ENCODE measurements at regions not wholly inside any gene's neighbourhood (a gene's known extent, or its start where the extent isn't known, plus 50 kb on each side); places are given as distances from the start of the nearest gene placed in this dataset.

DNA sequence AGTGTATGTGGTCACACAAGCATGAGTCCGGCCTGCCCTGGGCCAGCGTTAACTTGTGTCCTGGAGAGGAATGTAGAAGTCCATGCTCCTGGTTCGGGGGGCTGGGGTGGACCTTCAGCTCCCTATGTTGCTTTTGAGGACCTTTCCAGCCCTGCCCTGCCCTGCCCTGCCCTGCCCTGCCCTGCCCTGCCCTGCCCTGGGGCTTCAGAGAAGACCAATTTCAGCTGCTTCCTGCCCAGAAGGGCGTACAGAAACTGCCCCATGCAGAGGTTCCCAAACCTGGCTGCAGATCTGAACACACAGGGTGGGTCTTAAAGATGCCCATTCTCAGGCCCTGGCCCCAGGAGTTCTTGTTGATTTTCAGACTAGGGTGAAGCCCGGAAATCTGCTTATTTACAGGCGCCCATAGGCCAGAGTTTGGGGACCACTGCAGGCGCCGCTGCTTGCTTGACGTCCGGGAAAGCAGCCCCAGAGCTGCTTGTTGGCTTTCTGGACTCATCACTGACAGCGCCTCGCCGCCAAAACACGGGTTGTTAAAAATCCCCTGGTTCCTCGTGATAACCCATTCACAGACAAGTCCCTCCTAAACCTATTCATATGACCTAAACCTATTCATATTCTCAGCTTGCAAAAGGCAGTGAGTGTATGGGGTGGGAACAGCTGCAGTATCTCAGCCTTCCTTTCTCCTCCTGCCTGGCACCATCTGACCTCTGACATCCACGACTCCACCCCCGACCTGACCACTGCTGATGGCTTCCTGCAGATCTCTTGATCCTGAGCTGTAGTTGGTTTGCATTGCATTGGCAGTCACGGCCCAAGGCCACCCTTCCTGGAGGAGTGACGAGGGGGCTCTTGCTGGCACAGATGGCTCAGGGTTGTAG is 198.3 kb downstream of the GLI2 start:
- no peak for DNase-seq

DNA sequence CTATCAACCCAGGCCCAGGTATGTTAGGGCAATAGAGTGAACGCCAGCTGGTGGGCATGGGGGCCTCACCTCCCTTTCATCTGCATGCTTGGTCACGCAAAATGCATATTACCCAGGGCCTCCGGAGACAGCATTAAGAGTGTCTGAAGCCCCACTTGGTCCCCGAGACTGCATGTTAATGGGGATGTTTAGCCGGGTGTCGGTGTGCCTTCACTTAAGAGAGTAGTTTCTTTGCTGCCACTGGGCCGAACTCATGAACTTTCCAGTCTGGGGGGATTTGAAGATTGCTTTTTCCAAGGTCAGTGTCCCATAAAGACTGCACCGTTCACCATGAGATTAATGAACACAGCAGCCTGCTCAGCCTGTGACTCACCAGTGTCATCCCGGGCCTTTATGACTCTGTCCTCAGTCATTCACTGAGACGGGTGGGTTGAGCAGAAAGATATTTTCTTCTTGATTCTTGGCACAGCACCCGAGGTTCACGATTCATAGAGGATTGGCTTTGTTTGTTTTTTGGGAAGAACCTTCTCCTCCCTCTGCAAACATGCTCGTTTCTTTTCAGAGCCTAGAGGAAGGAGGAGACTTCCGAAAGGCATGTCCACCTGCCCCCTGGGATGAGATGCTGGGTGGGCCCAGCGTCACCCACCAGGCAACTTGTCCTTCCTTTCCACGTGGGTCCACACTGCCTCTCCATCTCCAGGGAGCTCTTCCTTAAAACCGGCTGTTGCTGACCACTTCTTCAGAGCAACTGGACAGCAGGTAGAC is 199.1 kb downstream of the GLI2 start:
- peak in 2 of 51 donors; percentile 3 to 33 for DNase-seq

DNA sequence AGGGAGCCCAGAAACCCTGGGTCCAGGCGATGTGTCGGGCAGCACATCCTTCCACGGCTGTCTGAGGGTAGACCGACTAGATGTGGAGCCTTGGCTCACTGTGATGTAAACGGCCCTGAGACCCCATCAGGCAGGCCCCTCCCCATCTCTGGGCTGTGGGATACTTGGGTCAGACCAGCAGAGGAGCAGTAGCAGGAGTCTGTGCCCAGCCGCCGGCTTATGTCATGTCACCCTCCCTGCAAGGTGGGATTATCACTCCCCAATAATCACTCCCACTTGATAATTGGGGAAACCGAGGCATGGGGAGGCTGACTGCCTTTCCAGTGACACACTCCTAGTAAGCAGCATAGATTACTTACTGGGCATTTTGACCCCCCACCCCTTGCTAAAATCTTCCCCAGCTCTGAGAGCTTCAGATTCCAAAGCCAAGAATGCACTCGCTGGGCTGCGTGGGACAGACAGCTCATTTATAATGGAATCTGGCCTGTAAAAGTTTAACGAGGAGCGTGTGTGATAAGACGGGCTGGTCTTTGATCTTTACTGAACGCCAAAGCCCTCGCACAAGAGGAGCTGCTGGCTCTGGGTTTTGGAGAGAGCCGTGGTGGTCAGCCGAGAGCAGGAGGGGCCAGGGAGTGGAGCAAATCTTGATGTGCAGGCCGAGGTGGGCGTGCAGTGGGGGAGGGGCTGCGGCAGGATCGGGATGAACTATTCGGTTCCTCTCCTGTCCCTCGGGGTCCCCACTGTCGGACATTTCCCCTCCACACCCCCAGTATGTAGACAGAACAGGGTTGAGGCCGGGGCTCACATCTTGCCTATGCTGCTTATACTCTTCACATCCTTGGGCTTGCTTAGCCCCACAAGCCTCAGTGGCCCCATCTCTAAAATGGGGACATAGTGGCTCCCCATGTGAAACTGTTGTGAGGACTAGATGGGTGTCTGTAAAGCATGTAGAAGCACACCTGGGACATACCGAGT is 200.0 kb downstream of the GLI2 start:
- DNase-seq, result no peak

DNA sequence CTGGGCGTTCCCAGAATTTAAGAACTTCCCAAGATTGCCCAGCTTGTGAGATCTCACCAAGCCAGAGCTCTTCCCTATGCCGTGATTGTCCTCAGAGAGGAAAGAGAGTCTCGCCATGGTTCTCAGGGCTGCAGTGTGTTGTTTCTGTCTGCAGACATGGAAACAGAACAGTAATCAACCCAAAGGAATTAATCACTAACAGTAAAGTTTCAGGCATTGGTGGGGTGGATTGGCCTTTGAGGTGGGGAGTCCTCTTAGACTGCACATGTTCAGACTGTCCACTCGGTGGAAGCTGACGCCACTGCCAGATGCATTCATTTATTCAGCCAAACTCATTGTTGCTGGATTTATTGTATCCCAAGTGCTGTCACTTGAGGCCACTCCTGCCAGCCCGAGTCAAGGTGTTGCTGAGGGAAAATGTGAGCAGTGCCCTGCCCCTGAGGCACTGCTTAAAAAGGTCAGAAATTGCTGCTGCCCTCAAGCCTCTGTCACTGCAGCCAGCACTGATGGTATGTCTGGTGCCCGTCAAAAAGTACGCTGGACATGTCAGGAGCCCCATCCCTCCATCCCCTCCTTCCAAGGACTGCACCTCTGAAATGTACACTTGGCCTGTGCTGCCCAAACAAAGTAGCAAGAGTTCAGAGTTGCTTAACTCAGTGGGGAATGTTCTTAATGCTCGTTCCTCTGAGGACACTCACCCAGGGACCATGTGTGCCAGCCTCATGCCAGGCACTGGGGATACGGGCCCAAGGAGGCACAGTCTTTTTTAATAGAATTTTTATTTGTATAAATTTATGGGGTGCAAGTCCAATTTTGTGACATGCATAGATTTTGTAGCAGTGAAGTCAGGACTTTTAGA is 201.0 kb downstream of the GLI2 start:
- DNase-seq, result no peak

DNA sequence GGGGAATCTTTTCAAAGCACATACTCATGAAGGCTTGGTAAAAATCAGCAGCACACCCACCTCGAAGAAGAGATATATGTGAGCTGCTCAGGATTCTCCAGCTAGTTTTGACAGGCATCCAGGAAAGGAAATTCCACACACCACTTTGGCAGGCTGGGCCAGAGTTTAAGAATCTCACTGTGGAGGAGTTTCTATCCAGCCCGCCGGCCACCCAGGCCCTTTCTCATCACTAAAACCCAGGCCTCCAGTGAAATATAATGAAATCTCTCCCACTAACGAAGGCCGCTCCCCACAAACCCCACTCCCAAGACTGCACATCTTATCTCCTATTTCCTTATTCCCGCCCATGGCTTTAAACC is 202.0 kb downstream of the GLI2 start:
- no peak for DNase-seq

DNA sequence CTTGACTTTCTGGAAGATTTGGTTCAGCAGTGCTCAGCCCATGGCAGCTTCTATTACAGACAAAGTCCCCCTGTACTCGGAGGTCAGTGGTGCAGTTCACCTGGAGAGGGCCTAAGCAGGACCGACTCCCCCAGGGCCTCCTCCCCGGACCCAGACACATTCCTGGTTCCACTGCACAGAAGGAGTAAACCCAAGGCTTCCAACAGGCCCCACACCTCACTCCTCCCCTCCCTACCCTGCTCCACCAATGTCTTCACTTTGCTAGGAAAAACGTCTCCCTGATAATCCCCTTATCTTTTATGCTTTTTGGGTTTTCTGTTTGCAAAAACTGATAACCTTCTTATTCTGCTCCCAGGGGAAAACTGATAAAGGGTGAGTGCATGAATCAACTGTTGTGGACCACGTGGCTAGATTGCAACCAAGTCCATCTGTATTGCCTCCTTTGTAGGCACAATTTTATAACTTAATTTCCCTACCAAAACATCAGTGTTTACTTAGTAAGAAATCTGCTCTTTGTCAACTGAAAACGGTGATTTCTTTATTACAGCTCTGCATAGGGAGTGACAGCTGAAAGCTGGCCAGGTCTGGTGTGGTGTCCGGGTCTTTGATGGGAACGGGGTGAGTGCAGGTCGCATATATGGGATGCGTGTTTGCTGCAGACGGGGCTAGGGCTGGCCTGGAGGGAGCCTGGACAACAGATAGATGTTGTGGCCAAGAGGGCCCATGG is 202.5 kb downstream of the GLI2 start:
- DNase-seq, result no peak

DNA sequence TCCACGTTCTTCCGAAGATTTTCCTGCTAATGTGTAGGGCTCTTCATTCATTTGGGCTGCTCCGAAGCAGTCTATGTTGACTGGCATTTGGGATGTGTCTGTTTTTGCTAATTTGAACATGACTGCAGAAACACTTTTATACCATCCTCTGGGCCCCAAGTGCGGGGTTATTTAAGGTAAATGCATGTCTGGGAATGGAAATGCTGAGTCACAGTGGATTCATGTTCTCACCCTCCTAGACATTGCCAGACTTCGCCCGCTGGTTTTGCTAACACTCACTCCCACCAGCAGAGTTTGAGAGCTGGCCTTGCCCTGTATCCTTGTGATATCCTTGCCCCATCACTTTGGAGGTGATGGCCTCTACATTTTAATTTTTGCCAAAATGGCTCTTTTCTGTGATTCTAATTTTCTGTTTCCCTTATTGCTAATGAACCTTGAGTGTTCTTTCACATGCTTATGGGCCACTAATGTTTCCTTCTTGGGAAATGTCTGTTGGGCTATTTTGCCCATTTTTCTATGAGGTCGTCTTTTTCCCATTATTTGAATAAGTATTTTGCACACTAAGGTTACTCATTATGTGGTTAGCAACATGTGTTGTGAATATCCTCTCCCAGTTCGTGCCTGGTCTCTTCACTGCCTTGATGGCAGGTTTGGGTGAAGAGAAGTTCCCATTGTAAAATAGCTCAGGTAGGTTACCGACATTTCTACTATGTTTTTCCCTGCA is 204.1 kb downstream of the GLI2 start:
- peak in 1 of 51 donors; percentile 53 for DNase-seq

DNA sequence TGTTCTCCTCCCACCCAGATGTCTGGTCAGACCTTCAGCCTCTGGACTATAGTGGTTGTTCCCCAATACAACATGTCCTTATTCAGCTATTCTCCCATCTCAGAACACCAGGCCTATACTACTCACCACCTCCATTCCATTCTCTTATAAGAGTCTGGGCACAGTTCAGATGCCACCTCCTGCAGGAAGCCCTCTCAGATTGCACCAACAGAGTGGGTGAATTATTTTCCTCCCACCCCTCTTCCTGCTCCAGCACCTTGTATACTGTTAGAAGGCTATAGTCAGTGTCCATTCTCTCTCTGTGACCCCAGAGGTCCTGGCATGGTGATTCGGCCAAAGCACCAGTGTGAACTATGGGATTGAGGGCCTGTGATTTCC is 204.6 kb downstream of the GLI2 start:
- no peak for DNase-seq

DNA sequence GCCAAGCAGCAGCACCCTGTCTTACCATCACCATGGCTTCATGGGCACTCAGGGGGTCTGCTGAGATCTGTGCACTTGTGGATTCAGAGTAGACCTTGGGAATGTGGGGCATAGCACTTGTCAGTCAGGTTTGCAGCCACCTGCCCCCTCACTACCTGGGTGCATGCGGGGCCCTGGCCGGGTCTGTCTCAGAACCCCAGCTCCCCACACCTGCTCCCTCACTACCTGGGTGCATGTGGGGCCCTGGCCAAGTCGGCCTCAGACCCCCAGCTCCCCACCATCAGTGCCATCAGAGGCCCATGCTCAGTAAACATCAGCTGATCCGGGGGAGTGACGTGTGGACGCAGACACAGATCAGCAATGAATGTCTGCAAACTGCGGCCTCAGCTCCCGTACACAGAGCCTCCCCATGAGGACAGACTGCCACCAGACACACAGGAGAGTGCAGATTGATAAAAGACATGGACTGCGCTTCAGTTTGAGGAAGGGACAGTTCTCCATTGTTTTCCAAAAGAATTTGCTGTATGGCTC is 205.1 kb downstream of the GLI2 start:
- no peak for DNase-seq

DNA sequence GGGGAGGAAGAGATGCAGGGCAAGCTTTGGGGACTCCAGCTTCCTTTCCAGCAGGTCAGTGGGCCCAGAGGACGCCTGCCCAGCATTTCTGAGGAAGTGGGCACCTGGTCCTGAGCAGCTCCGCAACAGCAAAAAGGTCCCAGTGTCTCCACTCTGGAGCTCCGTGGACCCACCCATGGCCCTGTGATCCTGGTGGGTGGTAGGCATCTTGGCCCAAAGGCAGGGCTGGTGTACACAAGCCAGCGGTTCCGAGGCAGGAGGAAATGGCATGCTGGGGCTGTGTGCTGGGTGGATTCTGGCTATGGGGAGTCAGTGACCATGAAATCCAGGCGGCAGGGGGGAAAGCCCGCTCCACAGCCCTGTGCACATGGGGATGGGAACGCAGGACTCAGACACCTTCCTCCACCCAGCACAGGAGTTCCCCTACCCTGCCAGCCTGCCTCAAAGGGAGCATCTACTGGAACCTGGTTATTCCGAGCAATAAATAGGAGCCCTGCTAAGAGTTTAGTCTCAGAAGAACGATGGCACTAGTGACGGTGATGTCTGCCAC is 206.0 kb downstream of the GLI2 start:
- DNase-seq, result peak in 1 of 51 donors; percentile 10

DNA sequence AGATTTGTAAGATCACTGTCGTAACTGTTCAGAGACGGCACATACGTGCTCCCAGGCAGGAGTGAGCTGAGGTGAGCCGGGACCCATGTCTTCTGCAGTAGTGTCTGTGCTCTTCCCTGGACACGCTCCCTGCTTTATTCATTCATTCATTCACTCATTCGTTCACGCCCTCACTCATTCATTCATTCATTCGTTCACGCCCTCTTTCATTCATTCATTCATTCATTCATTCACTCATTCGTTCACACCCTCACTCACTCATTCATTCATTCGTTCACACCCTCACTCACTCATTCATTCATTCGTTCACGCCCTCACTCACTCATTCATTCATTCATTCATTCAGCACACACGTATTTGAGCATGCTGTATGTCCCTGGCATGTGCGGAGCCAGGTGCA is 207.0 kb downstream of the GLI2 start:
- DNase-seq, result no peak

DNA sequence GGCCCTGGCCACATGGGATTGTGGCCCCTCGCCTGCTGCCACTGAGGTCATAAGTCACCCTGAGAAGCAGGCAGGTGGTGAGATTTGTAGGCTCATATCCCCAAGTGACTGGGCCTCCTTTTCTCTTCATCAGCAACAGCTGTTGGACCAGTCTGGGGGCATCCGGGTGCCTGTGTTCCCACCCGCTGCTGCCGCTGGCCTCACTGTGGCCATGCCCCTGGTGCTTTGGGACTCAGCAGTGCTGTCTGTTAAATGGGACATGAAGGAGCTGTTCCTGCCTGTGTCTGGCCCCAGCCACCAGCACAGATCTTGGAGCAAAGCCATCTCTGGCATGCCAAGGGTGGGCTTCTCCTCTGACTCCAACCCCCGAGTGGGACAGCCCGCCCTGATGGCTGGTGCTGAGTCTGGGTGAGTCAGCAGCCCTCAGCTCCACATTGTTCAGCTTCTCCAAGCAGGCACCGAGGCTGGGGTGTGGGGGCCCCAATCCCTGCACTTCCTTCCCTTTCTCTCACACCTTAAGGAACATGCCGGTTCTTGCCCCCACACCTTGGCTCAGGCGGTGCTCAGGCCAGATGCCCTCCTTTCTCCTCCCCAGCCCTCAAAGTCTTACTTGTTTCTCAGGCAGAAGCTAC is 207.9 kb downstream of the GLI2 start:
- DNase-seq, result no peak

DNA sequence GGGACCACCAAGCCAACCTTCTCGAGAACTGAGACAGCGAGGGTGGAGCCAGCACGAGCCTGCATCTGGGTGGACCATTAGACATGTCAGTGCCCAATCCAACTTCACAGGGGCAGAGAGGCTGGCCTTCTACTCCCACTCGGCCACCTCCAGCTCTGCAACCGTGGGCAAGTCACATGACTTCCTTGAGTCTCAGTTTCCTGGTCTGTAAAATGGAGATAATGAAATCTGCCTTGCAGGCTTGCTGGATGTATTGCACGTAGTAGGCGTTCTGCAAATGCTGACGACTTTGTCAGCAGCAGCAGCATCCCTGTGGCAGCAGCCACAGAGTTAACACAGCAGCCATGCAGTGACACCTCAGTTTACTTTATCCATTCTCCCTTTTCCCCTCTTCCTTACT is 208.9 kb downstream of the GLI2 start:
- DNase-seq, result no peak

DNA sequence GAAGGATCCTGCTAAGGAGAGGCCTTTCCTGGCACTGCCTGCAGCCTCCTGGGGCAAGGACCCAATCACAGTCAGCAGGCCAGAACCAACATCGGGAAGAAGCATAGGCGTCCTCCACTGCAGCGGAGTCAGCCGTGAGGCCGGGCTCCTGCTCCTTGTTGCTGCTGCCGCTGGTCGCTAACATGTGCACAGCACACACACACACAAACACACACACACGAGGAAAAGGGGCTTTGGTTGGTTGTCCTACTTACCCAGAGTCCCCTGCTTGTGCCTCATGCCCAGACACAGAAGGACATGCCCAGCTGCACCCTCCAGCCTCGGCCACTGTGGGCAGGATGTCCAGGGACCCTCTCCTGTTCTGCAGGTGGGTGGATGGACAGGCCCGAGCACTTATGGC is 209.4 kb downstream of the GLI2 start:
- DNase-seq, result no peak

DNA sequence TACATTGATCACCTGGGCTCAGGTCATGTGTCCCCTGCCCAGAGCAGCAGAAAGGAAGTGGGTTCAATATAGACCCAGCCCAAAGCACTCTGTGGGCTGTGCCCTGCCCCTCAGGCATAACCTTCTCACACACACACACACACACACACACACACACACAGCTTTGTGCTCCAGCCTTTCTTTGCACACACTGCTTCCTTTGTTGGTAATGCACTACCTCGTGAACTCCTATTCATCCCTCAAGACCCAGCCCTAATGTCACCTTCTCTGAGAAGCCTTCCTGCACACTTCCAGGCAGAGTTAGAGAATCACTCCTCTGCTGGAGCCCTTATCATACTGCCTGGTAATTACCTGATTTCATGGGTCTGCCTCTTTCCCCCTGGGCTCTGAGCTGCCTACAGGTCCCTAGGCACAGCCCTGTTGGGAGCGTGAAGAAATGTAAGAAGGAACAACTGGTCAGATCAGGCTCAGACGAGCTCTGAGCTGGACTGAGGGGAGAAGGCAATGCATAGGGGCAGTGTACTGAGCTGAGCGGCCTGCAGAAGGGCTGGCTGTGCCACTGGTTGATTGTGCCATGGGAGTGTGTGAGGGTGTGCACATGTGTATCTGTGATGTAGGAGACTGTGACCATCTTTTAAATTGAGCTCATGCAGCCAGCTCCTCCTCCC is 210.3 kb downstream of the GLI2 start:
- DNase-seq, result no peak

DNA sequence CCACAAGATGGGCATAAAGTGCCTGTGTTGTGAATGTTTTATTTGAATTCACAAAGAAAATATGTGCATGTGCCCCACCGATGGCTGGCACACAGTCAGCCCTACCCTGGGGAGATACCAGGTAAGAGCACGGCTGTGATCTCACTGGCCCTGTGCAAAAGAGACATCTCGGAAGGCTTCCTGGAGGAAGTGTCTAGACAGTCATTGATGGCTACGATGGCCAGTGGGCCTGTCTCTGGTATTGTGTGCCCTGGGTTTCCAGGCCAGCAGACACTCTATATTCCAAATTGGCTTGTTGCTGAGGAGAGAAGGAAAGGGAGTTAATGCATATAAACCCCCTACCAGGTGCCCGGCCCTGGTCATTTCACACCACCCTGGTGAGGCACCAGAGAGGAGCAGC is 211.7 kb downstream of the GLI2 start:
- no peak for DNase-seq

DNA sequence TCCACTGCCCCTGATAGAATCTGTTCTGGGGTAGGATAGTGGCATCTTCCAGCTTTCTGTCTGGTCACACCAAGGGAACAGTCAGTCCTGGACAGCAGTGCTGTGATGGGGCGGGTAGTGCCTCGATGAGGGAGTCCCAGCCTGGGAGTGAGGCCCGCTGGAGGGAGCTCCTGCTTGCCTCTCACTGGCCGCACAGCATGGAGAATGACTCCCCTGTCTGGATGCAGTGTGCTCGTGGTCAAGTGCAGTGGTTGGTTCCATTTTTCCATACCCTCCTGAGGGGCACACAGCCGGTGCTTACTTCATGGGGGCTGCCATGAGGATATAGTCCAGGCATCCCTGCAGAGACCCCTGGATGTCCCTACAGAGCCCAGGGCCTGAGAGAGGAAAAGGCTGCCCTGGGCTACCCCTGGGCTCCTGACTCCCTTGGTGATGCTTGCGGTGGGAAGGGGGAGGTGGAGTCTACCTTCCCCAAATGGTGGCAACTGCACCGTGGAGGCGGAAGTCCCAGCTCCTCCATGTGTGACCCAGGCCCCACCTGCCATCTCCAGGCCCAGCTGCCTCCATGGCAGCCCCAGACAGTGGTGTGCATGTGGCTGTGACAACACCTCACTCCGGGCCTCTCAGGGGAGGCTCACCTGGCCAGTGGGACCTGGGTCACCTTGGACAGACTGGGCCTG is 212.5 kb downstream of the GLI2 start:
- no peak for DNase-seq
